ENCODE measurements at regions not wholly inside any gene's neighbourhood (a gene's known extent, or its start where the extent isn't known, plus 50 kb on each side); places are given as distances from the start of the nearest gene placed in this dataset.

GRCh38 chr10:85061401-85061800 is 733.0 kb downstream of the CCSER2 start:
- no peak for TF ChIP-seq CTCF (IDR thresholded peaks at IDR 0.05; ENCODE audit: insufficient read depth, low read length, poor library complexity, severe bottlenecking)
- no peak for TF ChIP-seq EZH2phosphoT487 (conservative IDR thresholded peaks at IDR 0.05; ENCODE audit: low read length)
